Ovary (tissue), 7 donors: ENCODE measurements at regions not wholly inside any gene's neighbourhood (a gene's known extent, or its start where the extent isn't known, plus 50 kb on each side); places are given as distances from the start of the nearest gene placed in this dataset.

Experiments used
- DNase-seq, 5 donors: peaks; one replicate each; pipeline ENCODE4 v3.0.0-alpha.2; 2019 to 2020
- H3K27ac ChIP-seq, 2 donors: fragments of 200-600 bp; one replicate each; pipeline versions ENCODE4 v1.5.1 to v1.8.0; 2019 to 2022
- H3K27me3 ChIP-seq: fragments of 200-600 bp; one replicate; pipeline ENCODE4 v1.8.0; 2022
- H3K36me3 ChIP-seq: fragments of 200-600 bp; sonication (generic); one replicate; pipeline ENCODE4 v1.5.1; 2019
- H3K4me1 ChIP-seq: one replicate; pipeline ENCODE4 v1.8.1; 2013; ENCODE audit warnings: mild to moderate bottlenecking, moderate library complexity; ENCODE audit not compliant: insufficient read depth
- H3K4me3 ChIP-seq: fragments of 200-600 bp; sonication (generic); one replicate; pipeline ENCODE4 v1.5.1; 2017
- H3K9me3 ChIP-seq, 2 donors: fragments of 200-600 bp in 1 of 2; sonication (generic) in 1 of 2; one replicate each; pipeline versions ENCODE4 v1.5.1 to v1.8.1; 2013 to 2019; ENCODE audit warnings: mild to moderate bottlenecking in 1 of 2, moderate library complexity in 1 of 2
- EP300 ChIP-seq: sonication (generic); formaldehyde crosslinking; IDR thresholded peaks from one replicate; pipeline ENCODE4 v1.6.1; 2017; ENCODE audit warnings: antibody characterized with exemption
- POLR2A ChIP-seq: fragments of 450-650 bp; IDR thresholded peaks from one replicate; pipeline ENCODE4 v1.6.1; 2017; ENCODE audit warnings: antibody characterized with exemption, mild to moderate bottlenecking, moderate library complexity
- WGBS, 3 donors: extraction: QIAGEN DNeasy Blood & Tissue Kit in 1 of 3; methylation state at CpG; one replicate each; pipeline versions ENCODE4 v1.1.5 to v1.1.7; 2013 to 2017; 5-methylcytosine and 5-hydroxymethylcytosine counted together
- intact Hi-C, 4 donors: fragments of 100-400 bp; cut with DNase I; formaldehyde crosslinking; loops; one replicate each; pipeline versions ENCODE4 v1.11.0 to v1.15.1; 2022 to 2023
- TF ChIP-seq, protein P1 (sequence below), 3 donors: fragments of 450-650 bp in 2 of 3; fragments of 200-600 bp in 1 of 3; IDR thresholded peaks; one replicate each; pipeline versions ENCODE4 v1.5.1 to v1.8.0; 2016 to 2022; ENCODE audit warnings: antibody characterized with exemption in 3 of 3, mild to moderate bottlenecking in 1 of 3
- donor health status: DM: no; HTN: no; CAD: no; lungs with moderate emphysema.
- donor health status: DM: no; HTN: no; CAD: no.
- donor health status: Bipolar disorder and iron deficiency.
- donor health status: DM: no; HTN: no; CAD: no.
- donor health status: DM: yes; HTN: yes; CAD: no.

DNA sequence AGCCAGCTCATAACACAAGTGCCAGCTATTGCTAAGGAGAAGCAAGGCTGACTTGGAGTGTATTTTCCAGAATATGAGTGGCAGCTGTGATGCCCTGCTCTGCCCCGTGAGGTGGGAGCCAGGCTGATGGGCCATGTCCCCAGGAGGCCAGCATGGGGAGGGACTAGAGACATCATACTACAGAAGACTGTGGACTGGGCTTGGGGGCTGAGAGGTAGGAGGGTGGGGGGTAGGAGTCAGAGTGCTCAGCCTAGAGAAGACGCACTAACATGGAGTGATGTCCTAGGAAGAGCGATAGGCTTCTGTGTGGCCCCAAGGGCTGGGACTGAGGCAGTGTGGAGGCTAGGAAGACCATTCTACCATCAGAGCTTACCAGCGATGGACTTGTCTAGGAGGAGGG, 143.7 kb downstream of the WSCD1 start:
- no peak for DNase-seq
- Histone ChIP-seq H3K9me3 (no peaks in the 10 kb centered on the region), H3K27me3 (no peaks in the 10 kb centered on the region), H3K27ac (no peak overlapping the region), H3K4me3 (no peak overlapping the region), H3K36me3 (no peaks in the 10 kb centered on the region), H3K4me1 (no peaks in the 10 kb centered on the region)
- intact Hi-C loops: no loop called here
- TF ChIP-seq POLR2A (no peak), EP300 (no peak)
- TF ChIP-seq, protein P1, sequence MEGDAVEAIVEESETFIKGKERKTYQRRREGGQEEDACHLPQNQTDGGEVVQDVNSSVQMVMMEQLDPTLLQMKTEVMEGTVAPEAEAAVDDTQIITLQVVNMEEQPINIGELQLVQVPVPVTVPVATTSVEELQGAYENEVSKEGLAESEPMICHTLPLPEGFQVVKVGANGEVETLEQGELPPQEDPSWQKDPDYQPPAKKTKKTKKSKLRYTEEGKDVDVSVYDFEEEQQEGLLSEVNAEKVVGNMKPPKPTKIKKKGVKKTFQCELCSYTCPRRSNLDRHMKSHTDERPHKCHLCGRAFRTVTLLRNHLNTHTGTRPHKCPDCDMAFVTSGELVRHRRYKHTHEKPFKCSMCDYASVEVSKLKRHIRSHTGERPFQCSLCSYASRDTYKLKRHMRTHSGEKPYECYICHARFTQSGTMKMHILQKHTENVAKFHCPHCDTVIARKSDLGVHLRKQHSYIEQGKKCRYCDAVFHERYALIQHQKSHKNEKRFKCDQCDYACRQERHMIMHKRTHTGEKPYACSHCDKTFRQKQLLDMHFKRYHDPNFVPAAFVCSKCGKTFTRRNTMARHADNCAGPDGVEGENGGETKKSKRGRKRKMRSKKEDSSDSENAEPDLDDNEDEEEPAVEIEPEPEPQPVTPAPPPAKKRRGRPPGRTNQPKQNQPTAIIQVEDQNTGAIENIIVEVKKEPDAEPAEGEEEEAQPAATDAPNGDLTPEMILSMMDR (IDR thresholded peaks at IDR 0.05): no peak
- WGBS, 3 donors: 83 to 87% (median 84%) methylated on average over 4 of the region's 4 CpGs

DNA sequence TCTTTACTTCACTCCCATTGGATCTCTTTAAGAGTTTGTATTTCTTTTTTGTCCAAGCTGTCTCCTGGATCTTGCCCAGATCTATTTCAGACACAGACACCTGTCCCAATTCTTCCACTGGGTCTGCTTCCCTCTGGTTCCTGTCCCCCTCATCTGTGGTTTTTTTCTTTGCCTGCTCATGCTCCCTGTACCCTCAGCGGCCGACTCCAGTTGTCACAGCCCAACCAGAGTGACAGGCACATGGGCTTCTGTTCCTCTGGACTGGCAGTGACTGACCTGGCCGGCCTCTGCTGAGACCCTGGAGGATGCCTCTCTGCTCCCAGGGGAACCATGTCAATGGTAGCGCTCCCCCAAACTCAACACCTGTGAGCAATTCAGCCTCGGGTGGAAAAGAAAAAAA, 142.6 kb downstream of the WSCD1 start:
- H3K27me3 ChIP-seq: no peaks in the 10 kb centered on the region
- H3K36me3 ChIP-seq: no peaks in the 10 kb centered on the region
- TF ChIP-seq, protein P1 (IDR thresholded peaks at IDR 0.05): no peak
- TF ChIP-seq POLR2A: no peak
- no peak for TF ChIP-seq EP300
- H3K27ac ChIP-seq: no peak overlapping the region
- H3K9me3 ChIP-seq: no peaks in the 10 kb centered on the region
- no peak for DNase-seq
- no peaks in the 10 kb centered on the region for H3K4me1 ChIP-seq
- intact Hi-C loops: no loop called here
- WGBS, 3 donors: 68 to 81% (median 76%) methylated on average over 5 of the region's 5 CpGs
- H3K4me3 ChIP-seq: no peak overlapping the region

DNA sequence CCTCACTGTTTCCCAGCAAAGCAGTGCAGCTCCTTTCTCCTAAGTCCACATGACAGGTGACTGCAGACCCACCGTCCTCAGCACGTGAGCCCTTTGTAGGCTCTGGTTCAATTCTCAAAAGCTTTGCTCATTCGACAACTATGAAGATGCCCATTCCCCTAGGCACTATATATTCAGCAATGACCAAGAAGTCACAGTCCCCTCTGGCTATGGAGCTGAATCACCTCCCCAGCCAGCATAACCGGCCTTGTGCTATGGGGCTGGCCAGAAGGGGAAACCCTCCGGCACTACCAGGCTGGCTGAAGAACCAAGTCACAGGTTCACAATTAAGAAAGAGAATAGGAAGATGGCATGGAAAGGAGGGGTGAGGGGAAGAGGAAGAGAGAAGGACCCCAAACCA, 139.7 kb downstream of the WSCD1 start:
- no peak for DNase-seq
- Histone ChIP-seq H3K4me1 (no peaks in the 10 kb centered on the region), H3K36me3 (no peaks in the 10 kb centered on the region), H3K27ac (no peak overlapping the region), H3K4me3 (no peak overlapping the region), H3K9me3 (no peaks in the 10 kb centered on the region), H3K27me3 (no peaks in the 10 kb centered on the region)
- intact Hi-C loops: no loop called here
- 78 to 91% (median 83%) methylated on average over 5 of the region's 5 CpGs for WGBS, 3 donors
- TF ChIP-seq EP300 (no peak), POLR2A (no peak)
- TF ChIP-seq, protein P1 (IDR thresholded peaks at IDR 0.05): no peak

DNA sequence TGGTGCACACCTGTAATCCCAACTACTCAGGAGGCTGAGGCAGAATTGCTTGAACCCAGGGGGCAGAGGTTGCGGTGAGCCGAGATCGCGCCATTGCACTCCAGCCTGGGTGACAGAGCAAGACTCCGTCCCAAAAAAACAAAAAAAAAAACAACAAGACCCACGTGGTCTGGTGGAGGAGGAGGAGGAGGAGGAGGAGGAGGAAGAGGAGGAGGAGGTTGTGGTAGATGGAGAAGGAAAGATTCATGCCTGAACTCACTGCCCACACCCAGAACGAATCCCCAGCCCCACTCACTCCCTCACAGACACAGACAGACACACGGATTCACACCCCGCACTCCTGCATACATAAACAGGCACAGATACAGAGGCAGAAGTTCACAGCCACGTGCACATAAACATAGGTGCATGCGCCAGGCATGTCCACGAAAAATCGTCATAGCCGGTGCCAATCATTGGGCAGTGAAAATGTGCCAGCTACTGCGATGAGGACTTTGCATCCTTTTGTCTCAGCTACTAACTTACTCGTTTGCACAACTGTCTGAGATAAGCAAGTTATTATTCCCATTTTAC, 138.5 kb downstream of the WSCD1 start:
- intact Hi-C loops: no loop called here
- TF ChIP-seq, protein P1 (IDR thresholded peaks at IDR 0.05): no peak
- TF ChIP-seq POLR2A: no peak
- no peak for TF ChIP-seq EP300
- no peaks in the 10 kb centered on the region for H3K36me3 ChIP-seq
- H3K4me3 ChIP-seq: no peak overlapping the region
- H3K27ac ChIP-seq: no peak overlapping the region
- no peaks in the 10 kb centered on the region for H3K4me1 ChIP-seq
- no peak for DNase-seq
- 69 to 79% (median 71%) methylated on average over 16 of the region's 16 CpGs for WGBS, 3 donors
- H3K9me3 ChIP-seq: no peaks in the 10 kb centered on the region
- no peaks in the 10 kb centered on the region for H3K27me3 ChIP-seq
